Psoas muscle (tissue), 7 donors: ENCODE measurements at regions not wholly inside any gene's neighbourhood (a gene's known extent, or its start where the extent isn't known, plus 50 kb on each side); places are given as distances from the start of the nearest gene placed in this dataset.

ENCODE experiments used
- ATAC-seq, 4 donors: fragments of 200-7000 bp; cut with Tn5 transposase; one replicate each; pipeline ENCODE4 v1.9.1; 2020; ENCODE audit warnings: moderate library complexity in 3 of 4, mild to moderate bottlenecking in 2 of 4
- DNase-seq, 2 donors: peaks; one replicate each; pipeline ENCODE4 v3.0.0-alpha.2; 2020
- H3K27ac ChIP-seq: fragments of 200-600 bp; one replicate; pipeline ENCODE4 v1.8.0; 2022
- H3K27me3 ChIP-seq, 3 donors: fragments of 200-600 bp in 1 of 3; one replicate each; pipeline versions ENCODE4 v1.6.1 to v1.8.0; 2013 to 2022; ENCODE audit warnings: low read length in 2 of 3, mild to moderate bottlenecking in 2 of 3, moderate library complexity in 1 of 3; ENCODE audit not compliant: insufficient read depth in 3 of 3
- H3K36me3 ChIP-seq, 2 donors: fragments of 200-600 bp in 1 of 2; one replicate each; pipeline versions ENCODE4 v1.6.1 to v1.8.0; 2013 to 2022; ENCODE audit warnings: low read depth in 1 of 2, mild to moderate bottlenecking in 1 of 2, moderate library complexity in 1 of 2; ENCODE audit not compliant: insufficient read depth in 1 of 2
- H3K4me1 ChIP-seq: fragments of 200-600 bp; one replicate; pipeline ENCODE4 v1.8.0; 2022
- H3K4me3 ChIP-seq: fragments of 200-600 bp; one replicate; pipeline ENCODE4 v1.8.0; 2022; ENCODE audit warnings: mild to moderate bottlenecking
- H3K9me3 ChIP-seq: fragments of 200-600 bp; one replicate; pipeline ENCODE4 v1.8.0; 2022
- WGBS, 3 donors: extraction: QIAGEN DNeasy Blood & Tissue Kit; methylation state at CpG; one replicate each; pipeline versions ENCODE4 v1.1.6 to v1.1.7; 2013; 5-methylcytosine and 5-hydroxymethylcytosine counted together
- intact Hi-C, 2 donors: fragments of 100-400 bp; cut with DNase I; formaldehyde crosslinking; loops; one replicate each; pipeline versions ENCODE4 v1.11.0 to v1.14.2; 2022
- TF ChIP-seq, protein P1 (sequence below): fragments of 200-600 bp; IDR thresholded peaks from one replicate; pipeline ENCODE4 v1.8.0; 2022; ENCODE audit warnings: antibody characterized with exemption
- donor health status: healthy with polysubstance abuse.
- donor health status: DM: no; HTN: no; CAD: no; lungs with moderate emphysema.
- donor health status: Bipolar disorder and iron deficiency.
- donor health status: healthy.
- donor health status: DM: yes; HTN: yes; CAD: no.
- donor health status: DM: no; HTN: no; CAD: no.
- donor health status: DM: yes; HTN: yes; CAD: no.

DNA sequence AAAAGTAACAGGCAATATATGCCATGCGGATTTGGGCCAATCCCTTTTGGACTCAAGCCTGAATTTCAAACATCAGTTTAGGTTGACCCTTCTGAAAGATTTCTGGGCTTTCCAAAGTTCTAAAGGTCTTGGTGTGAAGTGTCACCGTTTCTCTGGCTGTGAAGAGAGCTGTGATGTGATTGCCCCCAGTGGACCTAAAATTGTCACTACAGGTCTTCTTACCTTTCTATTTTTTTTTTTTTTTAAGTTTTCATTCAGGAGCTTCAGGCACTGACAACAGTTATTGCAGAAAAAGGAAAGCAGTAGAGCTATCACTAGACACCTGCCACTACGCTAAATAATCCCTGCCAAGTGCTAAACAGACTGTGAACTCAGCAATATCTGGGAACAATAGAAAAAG, 75.7 kb upstream of the OPRM1 start:
- 29 to 51% (median 35%) methylated on average over 3 of the region's 3 CpGs for WGBS, 3 donors
- no peak for ATAC-seq

DNA sequence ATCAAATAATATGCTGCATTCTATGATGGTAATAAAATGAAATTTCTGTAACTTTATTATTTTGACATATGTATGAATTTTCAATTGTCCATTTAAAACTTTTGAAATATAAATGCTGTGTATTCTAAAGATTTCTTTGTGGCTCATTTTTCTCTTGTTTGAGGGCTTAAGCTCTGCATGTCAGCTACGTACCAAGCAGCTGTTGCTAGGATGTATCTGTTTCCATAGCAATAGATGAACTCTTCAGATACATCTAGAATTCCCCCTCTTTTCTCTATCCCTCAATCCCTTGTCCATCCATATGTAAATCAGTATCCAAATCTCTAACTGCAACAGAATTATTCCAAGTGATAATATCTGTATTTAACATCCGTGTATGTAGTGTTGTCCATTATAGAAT, 76.5 kb upstream of the OPRM1 start:
- TF ChIP-seq, protein P1, sequence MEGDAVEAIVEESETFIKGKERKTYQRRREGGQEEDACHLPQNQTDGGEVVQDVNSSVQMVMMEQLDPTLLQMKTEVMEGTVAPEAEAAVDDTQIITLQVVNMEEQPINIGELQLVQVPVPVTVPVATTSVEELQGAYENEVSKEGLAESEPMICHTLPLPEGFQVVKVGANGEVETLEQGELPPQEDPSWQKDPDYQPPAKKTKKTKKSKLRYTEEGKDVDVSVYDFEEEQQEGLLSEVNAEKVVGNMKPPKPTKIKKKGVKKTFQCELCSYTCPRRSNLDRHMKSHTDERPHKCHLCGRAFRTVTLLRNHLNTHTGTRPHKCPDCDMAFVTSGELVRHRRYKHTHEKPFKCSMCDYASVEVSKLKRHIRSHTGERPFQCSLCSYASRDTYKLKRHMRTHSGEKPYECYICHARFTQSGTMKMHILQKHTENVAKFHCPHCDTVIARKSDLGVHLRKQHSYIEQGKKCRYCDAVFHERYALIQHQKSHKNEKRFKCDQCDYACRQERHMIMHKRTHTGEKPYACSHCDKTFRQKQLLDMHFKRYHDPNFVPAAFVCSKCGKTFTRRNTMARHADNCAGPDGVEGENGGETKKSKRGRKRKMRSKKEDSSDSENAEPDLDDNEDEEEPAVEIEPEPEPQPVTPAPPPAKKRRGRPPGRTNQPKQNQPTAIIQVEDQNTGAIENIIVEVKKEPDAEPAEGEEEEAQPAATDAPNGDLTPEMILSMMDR: no peak

More for the DNA sequence above, 75.7 kb upstream of the OPRM1 start:
- intact Hi-C loops: no loop called here
- no peaks in the 10 kb centered on the region for H3K36me3 ChIP-seq
- no peaks in the 10 kb centered on the region for H3K27me3 ChIP-seq
- H3K27ac ChIP-seq: no peak overlapping the region
- H3K4me1 ChIP-seq: no peaks in the 10 kb centered on the region
- no peak overlapping the region for H3K4me3 ChIP-seq
- no peak for DNase-seq
- no peaks in the 10 kb centered on the region for H3K9me3 ChIP-seq
- TF ChIP-seq, protein P1: no peak

DNA sequence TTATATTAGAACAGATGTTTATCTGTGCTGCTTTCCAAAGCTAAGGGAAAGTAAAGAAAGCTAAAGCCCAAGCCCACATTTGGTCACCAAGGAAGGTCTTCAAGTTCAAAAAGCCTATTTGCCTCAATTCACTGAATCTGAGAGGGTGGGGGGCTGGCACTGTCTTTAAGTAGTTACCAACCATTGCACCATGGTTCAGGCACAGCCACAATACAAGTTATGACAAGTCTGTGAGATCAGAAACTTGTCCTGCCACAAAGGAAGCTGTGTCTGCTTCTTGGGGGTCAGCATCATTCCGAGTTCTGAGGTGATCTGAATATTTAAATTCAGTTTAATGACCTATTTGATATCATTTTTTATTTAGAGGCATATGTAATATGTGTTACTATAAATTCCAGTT, 78.3 kb upstream of the OPRM1 start:
- H3K4me3 ChIP-seq: no peak overlapping the region
- H3K36me3 ChIP-seq: no peaks in the 10 kb centered on the region
- H3K27me3 ChIP-seq: no peaks in the 10 kb centered on the region
- DNase-seq (no peak), ATAC-seq (no peak)
- no peak overlapping the region for H3K27ac ChIP-seq
- no peaks in the 10 kb centered on the region for H3K4me1 ChIP-seq
- H3K9me3 ChIP-seq: no peaks in the 10 kb centered on the region
- 72 to 81% (median 76%) methylated on average over 1 of the region's 1 CpG for WGBS, 3 donors
- TF ChIP-seq, protein P1: no peak
- intact Hi-C loops: no loop called here

More for the DNA sequence above, 76.5 kb upstream of the OPRM1 start:
- Histone ChIP-seq H3K36me3 (no peaks in the 10 kb centered on the region), H3K27ac (no peak overlapping the region), H3K27me3 (no peaks in the 10 kb centered on the region), H3K9me3 (no peaks in the 10 kb centered on the region), H3K4me1 (no peaks in the 10 kb centered on the region), H3K4me3 (no peak overlapping the region)
- intact Hi-C loops: no loop called here
- DNase-seq (no peak), ATAC-seq (no peak)
- 46 to 65% (median 63%) methylated on average over 2 of the region's 2 CpGs for WGBS, 3 donors

DNA sequence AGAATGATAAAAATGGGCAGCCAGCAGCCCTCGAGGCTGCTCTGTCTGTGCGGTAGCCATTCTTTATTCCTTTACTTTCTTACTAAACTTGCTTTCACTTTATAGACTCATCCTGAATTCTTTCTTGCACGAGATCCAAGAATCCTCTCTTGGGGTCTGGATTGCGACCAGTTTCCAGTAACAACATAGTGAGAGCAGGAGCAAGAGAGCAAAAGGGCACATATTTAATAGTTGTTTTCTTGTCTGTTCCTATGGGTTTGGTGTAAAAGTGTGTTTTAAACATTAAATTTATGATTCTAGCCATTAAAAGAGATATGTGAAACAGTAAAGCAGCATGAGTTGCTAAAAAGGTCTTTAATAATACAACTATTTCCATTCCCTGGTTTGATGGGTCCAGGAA, 78.8 kb upstream of the OPRM1 start:
- H3K4me3 ChIP-seq: no peak overlapping the region
- ATAC-seq (no peak), DNase-seq (no peak)
- H3K9me3 ChIP-seq: no peaks in the 10 kb centered on the region
- no peaks in the 10 kb centered on the region for H3K36me3 ChIP-seq
- TF ChIP-seq, protein P1: no peak
- H3K4me1 ChIP-seq: no peaks in the 10 kb centered on the region
- H3K27me3 ChIP-seq: no peaks in the 10 kb centered on the region
- 55 to 66% (median 59%) methylated on average over 4 of the region's 4 CpGs for WGBS, 3 donors
- intact Hi-C loops: no loop called here
- H3K27ac ChIP-seq: no peak overlapping the region

DNA sequence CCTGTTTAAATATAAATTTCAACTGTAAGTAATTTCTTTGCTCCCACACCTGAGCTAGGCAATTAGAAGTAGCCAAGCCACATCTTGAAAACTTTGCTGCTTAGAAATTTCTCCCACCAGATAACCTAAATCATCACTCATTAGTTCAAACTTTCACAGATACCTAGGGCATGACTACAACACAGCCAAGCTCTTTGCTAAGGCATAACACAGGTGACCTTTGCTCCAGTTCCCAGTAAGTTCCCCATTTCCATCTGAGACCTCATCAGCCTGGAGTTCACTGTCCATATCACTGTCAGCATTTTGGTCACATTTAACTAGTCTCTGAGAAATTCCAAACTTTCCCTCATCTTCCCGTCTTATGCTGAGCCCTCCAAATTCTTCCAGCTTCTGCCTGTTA, 79.8 kb upstream of the OPRM1 start:
- H3K36me3 ChIP-seq: no peaks in the 10 kb centered on the region
- DNase-seq (no peak), ATAC-seq (no peak)
- TF ChIP-seq, protein P1: no peak
- intact Hi-C loops: no loop called here
- WGBS, 3 donors: 66 to 73% (median 68%) methylated on average over 1 of the region's 1 CpG
- H3K27me3 ChIP-seq: no peaks in the 10 kb centered on the region
- H3K27ac ChIP-seq: no peak overlapping the region
- no peak overlapping the region for H3K4me3 ChIP-seq
- H3K4me1 ChIP-seq: no peaks in the 10 kb centered on the region
- H3K9me3 ChIP-seq: no peaks in the 10 kb centered on the region
